ENCODE measurements at regions not wholly inside any gene's neighbourhood (a gene's known extent, or its start where the extent isn't known, plus 50 kb on each side); places are given as distances from the start of the nearest gene placed in this dataset.
"Not testable (repeated sequence)": the region's sequence is repeated elsewhere in the genome, so short reads cannot be mapped to it uniquely, and the experiment has no call there.

- DNase-seq (ENCODE audit: low spot score) = peak; percentile 1
- in situ Hi-C loops (cut with HindIII; ENCODE audit: low sequenced_read_pairs) = no loop called here
Observed at GRCh38 chr22:26767351-26768155, 110.2 kb downstream of the MIAT start.

DNA sequence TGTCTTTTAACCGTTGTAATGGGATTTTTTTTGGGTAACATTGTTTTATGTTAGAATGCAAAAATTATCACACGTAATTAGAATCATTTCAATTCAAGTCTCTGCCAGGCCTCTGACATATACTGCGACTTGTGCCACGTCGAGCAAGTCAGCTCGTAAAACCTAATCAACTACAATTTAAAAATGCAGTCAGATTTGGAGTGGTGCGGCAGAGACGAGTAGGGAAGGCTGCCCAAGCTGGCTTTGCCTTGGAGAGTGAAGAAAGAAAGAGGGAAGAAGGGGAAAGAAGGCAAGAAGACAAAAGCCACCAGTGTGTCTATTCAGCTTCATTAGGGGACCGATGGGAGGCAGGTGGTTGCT, 110.7 kb downstream of the MIAT start:
- DNase-seq (ENCODE audit: low spot score) = no peak
- in situ Hi-C loops (cut with HindIII; ENCODE audit: low sequenced_read_pairs) = no loop called here

DNA sequence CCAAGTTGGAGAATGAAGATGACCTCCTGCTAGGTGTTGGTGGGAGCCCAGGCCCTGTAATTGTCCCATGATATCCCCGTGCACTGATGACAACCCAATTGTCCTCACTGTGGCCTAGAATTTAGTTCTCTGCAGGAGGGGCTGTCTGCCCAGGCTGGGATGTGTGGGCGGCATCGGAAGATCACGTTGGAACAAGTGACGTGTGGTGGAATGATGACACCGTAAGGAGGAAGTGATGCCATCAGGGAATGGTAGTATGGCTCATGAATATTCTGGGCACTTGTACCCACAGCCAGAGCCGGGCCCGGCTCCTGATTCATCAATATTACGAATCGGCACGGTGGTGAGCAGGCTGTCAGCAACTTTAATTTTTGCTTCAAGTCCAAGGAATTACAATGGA, 111.6 kb downstream of the MIAT start:
- DNase-seq (ENCODE audit: low spot score) = no peak
- in situ Hi-C loops (cut with HindIII; ENCODE audit: low sequenced_read_pairs) = no loop called here

DNA sequence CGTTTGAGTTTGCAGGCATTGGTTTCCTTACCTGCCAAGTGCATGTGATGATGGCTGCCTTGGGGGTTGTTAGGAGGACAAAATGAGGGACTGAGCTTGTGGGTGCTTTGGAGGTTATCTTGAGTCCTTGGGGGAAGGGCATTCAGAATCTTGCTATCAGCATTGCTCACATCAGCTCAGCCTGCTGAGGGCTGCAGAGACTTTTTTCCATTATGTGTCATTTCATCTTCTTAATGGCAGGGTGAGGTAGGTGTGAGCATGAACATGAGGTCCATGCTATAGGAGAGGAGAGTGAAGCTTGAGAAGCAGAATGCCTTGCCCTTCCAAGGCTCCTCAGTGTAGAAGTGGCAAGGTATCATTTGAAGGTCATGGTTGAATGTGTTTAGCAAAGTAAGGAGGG, 112.3 kb downstream of the MIAT start:
- DNase-seq (ENCODE audit: low spot score) = no peak
- in situ Hi-C loops (cut with HindIII; ENCODE audit: low sequenced_read_pairs) = no loop called here

DNA sequence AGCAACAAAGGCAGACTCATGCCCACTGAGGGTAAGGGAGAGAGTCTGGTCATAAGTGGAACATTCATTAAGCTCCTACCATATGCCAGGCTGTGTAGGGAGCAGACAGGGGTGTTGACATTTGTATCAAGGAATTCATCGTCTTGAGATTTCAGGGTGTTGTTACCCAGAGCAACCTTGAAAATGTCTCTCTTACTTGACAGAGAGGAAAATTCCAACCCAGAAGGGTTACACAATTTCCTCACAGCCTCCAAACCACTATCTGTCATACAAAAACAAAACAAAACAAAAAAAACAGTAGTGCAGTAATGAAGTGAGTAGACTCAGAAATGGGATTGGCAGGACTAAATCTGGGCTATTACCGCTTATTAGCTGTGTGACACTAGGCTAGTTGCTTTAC, 113.2 kb downstream of the MIAT start:
- in situ Hi-C loops (cut with HindIII; ENCODE audit: low sequenced_read_pairs) = no loop called here

DNA sequence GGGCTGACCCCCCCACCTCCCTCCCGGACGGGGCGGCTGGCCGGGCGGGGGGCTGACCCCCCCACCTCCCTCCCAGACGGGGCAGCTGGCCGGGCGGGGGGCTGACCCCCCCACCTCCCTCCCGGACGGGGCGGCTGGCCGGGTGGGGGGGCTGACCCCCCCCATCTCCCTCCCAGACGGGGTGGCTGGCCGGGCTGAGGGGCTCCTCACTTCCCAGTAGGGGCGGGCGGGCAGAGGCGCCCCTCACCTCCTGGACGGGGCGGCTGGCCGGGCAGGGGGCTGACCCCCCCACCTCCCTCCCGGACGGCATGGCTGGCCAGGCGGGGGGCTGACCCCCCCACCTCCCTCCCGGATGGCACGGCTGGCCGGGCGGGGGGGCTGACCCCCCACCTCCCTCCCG, 115.7 kb downstream of the MIAT start:
- DNase-seq (ENCODE audit: low spot score); in situ Hi-C loops (cut with HindIII; ENCODE audit: low sequenced_read_pairs): not testable (repeated sequence)

More for the DNA sequence above, 113.2 kb downstream of the MIAT start:
- no peak for DNase-seq (ENCODE audit: low spot score)

GRCh38 chr22:26775394-26775793, 118.0 kb downstream of the MIAT start:
- no peak for DNase-seq (ENCODE audit: low spot score)
- in situ Hi-C loops (cut with HindIII; ENCODE audit: low sequenced_read_pairs) = no loop called here

DNA sequence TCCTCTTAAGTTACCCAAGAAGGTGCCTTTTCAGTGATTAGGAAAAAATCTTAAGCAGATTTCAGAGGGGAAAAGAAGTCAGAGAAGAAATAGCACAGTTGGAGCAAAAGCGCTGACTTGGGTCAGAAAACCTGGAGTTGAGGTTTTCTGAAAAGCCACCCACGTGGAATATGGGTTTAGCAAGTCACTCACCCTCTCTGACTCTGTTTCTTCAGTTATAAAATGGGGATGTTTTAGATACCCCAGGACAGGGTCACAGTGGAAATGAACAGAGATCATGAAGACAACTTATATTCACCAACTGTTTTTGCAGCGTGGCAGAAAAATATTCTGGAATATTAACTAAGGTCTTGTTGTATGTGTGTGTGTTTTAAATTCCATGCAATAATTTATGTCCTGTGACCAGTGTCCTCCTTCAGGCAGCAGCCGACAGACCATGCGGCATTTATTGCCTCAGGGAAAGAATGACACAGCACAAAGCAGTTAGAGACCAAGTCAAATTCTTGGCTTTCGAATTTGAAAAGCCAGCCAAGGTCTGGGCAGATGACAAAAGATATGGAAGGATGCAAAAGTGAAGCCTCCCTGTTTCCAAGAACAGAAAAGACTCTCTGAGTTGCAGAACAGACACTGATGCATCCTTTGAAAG, 119.9 kb downstream of the MIAT start:
- in situ Hi-C loops (cut with HindIII; ENCODE audit: low sequenced_read_pairs) = no loop called here
- peak; percentile 2 for DNase-seq (ENCODE audit: low spot score)

DNA sequence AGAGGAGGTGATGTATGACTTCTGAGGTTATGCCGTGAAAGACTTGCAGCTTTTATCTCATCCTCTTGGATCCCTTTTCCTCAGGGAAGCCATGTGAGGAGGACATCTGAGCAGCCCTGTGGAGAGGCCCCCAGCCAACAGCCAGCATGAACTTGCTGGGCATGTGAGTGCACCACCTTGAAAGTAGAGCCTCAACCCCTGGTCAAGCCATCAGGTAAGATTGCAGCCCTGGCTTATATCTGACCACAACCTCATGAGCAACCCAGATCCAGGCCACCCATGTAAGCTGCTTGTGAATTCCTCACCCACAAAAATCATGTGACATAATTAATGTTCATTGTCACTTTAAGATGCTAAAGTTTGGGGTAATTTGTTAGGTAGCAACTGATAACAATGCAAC, 121.0 kb downstream of the MIAT start:
- no peak for DNase-seq (ENCODE audit: low spot score)
- in situ Hi-C loops (cut with HindIII; ENCODE audit: low sequenced_read_pairs) = no loop called here

DNA sequence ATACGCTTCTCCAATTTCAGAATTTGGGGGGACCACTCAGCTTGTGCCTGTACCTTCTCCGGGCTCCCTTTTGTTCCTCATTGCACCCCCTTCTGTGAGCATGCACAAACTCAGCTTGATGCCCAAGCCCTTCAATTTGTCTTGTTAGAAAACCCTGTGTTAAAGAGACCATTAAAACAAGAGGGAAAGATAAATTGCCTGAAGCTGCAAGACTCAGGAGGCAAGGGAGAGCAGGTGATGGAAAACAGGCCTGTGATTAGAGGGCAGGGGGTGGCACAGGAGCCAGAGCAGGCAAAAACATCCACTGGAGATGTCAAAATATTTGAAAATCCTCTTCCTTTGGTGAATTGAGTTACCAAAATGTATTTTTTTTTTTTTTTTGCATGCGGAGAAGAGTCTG, 121.7 kb downstream of the MIAT start:
- no peak for DNase-seq (ENCODE audit: low spot score)
- in situ Hi-C loops (cut with HindIII; ENCODE audit: low sequenced_read_pairs) = no loop called here

DNA sequence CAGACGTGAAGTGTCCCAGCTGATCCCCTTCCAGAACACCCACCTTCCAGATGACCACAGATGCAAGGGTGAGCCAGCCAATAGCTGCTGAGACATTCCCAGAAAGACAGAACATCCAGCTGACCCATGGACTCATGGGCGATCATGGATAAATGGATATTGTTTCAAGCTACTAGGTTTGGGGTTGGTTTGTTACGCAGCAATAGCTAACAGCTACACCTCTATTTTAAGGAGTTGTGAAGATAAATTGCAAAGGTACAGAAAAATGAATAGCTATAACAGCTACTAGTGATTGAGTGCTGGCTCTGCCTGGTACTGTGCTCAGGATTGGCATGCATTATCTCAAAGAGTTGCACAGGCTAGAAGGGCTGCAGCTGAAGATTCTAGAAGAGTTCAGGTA, 122.5 kb downstream of the MIAT start:
- DNase-seq (ENCODE audit: low spot score) = no peak
- in situ Hi-C loops (cut with HindIII; ENCODE audit: low sequenced_read_pairs) = no loop called here

GRCh38 chr22:26780521-26780920, 123.1 kb downstream of the MIAT start:
- no peak for DNase-seq (ENCODE audit: low spot score)
- in situ Hi-C loops (cut with HindIII; ENCODE audit: low sequenced_read_pairs) = no loop called here

- in situ Hi-C loops (cut with HindIII; ENCODE audit: low sequenced_read_pairs) = no loop called here
Observed at GRCh38 chr22:26781062-26781461, 123.7 kb downstream of the MIAT start.

DNA sequence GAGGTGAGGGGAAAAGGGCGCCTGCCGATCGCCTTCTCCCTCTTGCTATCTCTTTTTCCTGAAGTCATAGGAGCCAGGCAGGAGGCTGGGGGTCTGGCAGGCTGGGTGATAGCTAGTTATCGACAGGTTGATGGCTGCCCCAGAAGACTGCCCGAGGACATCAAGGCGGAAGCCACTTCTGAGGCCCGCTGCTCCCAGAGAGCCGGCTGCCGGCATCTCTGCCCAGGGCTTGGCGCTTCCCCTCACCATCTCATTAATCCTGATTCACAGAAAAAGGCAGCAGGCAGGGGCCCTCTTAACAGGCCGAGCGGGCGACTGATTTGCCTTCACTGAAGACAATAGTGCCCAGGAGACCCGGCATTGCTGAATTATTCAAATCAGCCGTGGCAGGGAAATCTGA, 124.2 kb downstream of the MIAT start:
- in situ Hi-C loops (cut with HindIII; ENCODE audit: low sequenced_read_pairs) = no loop called here
- DNase-seq (ENCODE audit: low spot score) = no peak

More at GRCh38 chr22:26781062-26781461, 123.7 kb downstream of the MIAT start:
- no peak for DNase-seq (ENCODE audit: low spot score)

- in situ Hi-C loops (cut with HindIII; ENCODE audit: low sequenced_read_pairs) = no loop called here
- DNase-seq (ENCODE audit: low spot score) = no peak
Observed at GRCh38 chr22:26783885-26784284, 126.5 kb downstream of the MIAT start.

DNA sequence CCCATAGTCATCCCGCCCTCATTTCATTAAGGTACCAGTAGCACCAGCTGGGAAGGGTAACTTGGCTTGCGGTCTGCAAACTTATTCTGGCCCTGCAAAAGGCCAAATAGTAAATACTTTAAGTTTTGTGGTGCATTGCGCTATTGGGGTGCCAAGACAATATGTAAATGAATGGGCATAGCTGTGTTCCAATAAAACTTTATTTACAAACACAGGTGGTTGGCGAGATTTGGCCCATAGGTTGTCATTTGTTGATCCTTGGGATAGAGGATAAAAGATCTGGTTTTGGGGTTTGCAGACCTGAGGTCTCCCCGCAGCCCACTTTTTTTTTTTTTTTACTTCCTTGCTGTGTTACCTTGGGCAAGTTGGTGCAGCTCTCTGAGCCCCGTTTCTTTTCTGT, 127.4 kb downstream of the MIAT start:
- in situ Hi-C loops (cut with HindIII; ENCODE audit: low sequenced_read_pairs) = no loop called here
- DNase-seq (ENCODE audit: low spot score) = no peak

DNA sequence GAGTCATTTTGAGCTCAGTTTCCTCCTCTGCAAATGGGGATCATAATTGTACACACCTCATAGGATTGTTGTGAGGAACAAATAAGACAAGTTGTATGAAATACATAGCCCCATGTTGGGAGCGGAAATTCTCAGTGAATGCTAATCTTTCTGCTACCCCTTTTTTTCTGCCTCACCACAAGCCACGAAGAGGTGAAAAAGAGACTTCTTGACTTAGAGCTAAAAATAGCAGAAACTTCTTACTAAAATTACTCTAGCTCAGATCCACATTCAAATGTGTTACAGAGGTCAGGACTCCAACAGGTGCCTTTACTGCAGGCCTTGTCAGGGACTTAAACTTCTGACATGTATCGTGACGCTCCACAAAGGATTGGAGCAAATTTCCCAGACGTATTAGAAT, 128.5 kb downstream of the MIAT start:
- in situ Hi-C loops (cut with HindIII; ENCODE audit: low sequenced_read_pairs) = no loop called here
- no peak for DNase-seq (ENCODE audit: low spot score)

DNA sequence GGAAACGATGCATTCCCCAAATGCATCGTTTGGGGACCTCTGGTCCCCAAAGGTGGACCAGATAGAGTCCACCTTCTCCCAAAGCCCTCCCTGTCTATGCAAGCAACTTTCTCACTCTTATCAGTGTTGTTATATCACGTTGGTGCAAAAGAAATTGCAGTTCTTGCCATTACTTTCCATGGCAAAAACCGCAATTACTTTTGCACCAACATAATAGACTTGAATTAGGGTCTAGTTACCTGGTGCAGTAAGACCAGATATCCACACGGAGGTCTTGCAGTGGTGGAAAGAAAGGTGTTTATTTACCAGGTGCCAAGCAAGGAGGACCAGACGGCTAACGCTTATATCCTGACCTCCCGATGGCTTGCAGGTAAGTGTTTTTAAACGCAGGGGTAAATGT, 129.0 kb downstream of the MIAT start:
- DNase-seq (ENCODE audit: low spot score) = no peak

GRCh38 chr22:26789951-26790350, 132.6 kb downstream of the MIAT start:
- in situ Hi-C loops (cut with HindIII; ENCODE audit: low sequenced_read_pairs) = no loop called here

More for the DNA sequence above, 129.0 kb downstream of the MIAT start:
- in situ Hi-C loops (cut with HindIII; ENCODE audit: low sequenced_read_pairs) = no loop called here

DNA sequence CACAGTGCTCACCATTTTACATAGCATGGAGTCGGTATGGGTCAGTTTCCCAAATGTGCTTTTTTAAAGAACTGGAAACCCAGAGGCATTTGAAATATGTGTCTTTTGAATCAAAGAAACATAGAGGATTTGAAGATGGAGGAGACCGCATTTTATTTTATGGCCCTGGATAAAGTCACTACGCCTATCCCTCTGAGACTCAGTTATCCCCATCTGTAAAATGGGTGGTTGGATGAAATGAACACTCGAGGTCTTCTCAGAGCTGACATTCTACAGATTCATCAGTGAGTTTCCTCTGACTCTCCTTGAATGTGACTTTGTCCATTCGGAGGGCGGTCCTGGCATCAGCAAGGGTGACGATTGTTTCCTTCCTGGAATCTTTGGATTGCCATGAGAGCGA, 135.1 kb downstream of the MIAT start:
- no peak for DNase-seq (ENCODE audit: low spot score)
- in situ Hi-C loops (cut with HindIII; ENCODE audit: low sequenced_read_pairs) = no loop called here

More at GRCh38 chr22:26789951-26790350, 132.6 kb downstream of the MIAT start:
- no peak for DNase-seq (ENCODE audit: low spot score)

DNA sequence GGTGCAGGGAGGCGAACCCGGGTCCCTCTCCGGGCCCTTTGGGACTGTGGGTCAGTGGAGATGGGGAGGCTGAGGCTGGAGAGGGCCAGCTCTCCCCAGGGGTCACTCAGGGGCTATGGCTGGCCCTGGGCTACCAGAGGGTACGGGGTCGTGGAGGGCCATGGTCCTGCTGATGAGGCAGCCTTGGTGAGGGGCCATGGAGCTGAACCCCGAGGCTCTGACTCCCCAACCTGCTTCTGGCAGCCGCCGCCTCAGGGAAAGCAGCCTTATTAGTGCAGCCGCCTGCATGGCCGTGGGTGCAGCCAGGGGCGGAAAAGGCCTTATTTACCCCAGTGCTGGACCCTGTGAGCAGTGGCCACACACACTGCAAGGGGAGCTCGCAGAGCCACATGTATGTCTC, 139.4 kb downstream of the MIAT start:
- no peak for DNase-seq (ENCODE audit: low spot score)
- in situ Hi-C loops (cut with HindIII; ENCODE audit: low sequenced_read_pairs) = no loop called here

Data from G401 (cell line).